ENCODE measurements at regions not wholly inside any gene's neighbourhood (a gene's known extent, or its start where the extent isn't known, plus 50 kb on each side); places are given as distances from the start of the nearest gene placed in this dataset.

- no peak for TF ChIP-seq CTCF (IDR thresholded peaks at IDR 0.05)
- no peak for TF ChIP-seq EZH2phosphoT487 (IDR thresholded peaks at IDR 0.05)
Observed at GRCh38 chr18:71371951-71372605, 1083.2 kb downstream of the SOCS6 start.
